ENCODE measurements at regions not wholly inside any gene's neighbourhood (a gene's known extent, or its start where the extent isn't known, plus 50 kb on each side); places are given as distances from the start of the nearest gene placed in this dataset.
"Not testable (repeated sequence)": the region's sequence is repeated elsewhere in the genome, so short reads cannot be mapped to it uniquely, and the experiment has no call there.

- DNase-seq = peak; percentile 38
These were observed 345.9 kb upstream of the NUDT12 start for GRCh38 chr5:103908336-103909080.

GRCh38 chr5:103907001-103907400 is 344.4 kb upstream of the NUDT12 start:
- DNase-seq = no peak

- DNase-seq = no peak
These were observed 342.1 kb upstream of the NUDT12 start for GRCh38 chr5:103904651-103905050.

- DNase-seq = no peak
These were observed 340.3 kb upstream of the NUDT12 start for GRCh38 chr5:103902893-103903292.

GRCh38 chr5:103901885-103902284 is 339.3 kb upstream of the NUDT12 start:
- DNase-seq = no peak

- DNase-seq = no peak
These were observed 334.0 kb upstream of the NUDT12 start for GRCh38 chr5:103896593-103896992.

- DNase-seq = no peak
These were observed 333.1 kb upstream of the NUDT12 start for GRCh38 chr5:103895738-103896137.

- DNase-seq = no peak
These were observed 332.3 kb upstream of the NUDT12 start for GRCh38 chr5:103894882-103895281.

GRCh38 chr5:103891151-103891550 is 328.6 kb upstream of the NUDT12 start:
- no peak for DNase-seq

GRCh38 chr5:103890313-103890712 is 327.7 kb upstream of the NUDT12 start:
- DNase-seq = no peak

GRCh38 chr5:103889500-103890209 is 327.1 kb upstream of the NUDT12 start:
- DNase-seq = no peak

GRCh38 chr5:103886826-103887225 is 324.2 kb upstream of the NUDT12 start:
- DNase-seq = no peak

- DNase-seq = no peak
These were observed 320.6 kb upstream of the NUDT12 start for GRCh38 chr5:103883143-103883542.

GRCh38 chr5:103881560-103881959 is 319.0 kb upstream of the NUDT12 start:
- DNase-seq = no peak

GRCh38 chr5:103867857-103868598 is 305.4 kb upstream of the NUDT12 start:
- no peak for DNase-seq

GRCh38 chr5:103866169-103866568 is 303.6 kb upstream of the NUDT12 start:
- no peak for DNase-seq

- no peak for DNase-seq
These were observed 299.8 kb upstream of the NUDT12 start for GRCh38 chr5:103862398-103862797.

GRCh38 chr5:103860327-103860726 is 297.7 kb upstream of the NUDT12 start:
- DNase-seq = no peak

GRCh38 chr5:103858367-103858766 is 295.8 kb upstream of the NUDT12 start:
- DNase-seq = not testable (repeated sequence)

- DNase-seq = no peak
These were observed 288.5 kb upstream of the NUDT12 start for GRCh38 chr5:103851091-103851490.

GRCh38 chr5:103849934-103850333 is 287.3 kb upstream of the NUDT12 start:
- no peak for DNase-seq

- DNase-seq = no peak
These were observed 284.5 kb upstream of the NUDT12 start for GRCh38 chr5:103847060-103847459.

GRCh38 chr5:103842936-103843335 is 280.3 kb upstream of the NUDT12 start:
- DNase-seq = no peak
